OCI-LY1 (cell line): ENCODE measurements at regions not wholly inside any gene's neighbourhood (a gene's known extent, or its start where the extent isn't known, plus 50 kb on each side); places are given as distances from the start of the nearest gene placed in this dataset.

Source experiments
- H2AFZ ChIP-seq: fragments of 200-600 bp; sonication (generic), shearing (Covaris generic); 2 replicates; pipeline ENCODE4 v1.6.0; 2014; ENCODE audit warnings: antibody characterized with exemption, mild to moderate bottlenecking, low read length
- H3F3A ChIP-seq: fragments of 200-600 bp; sonication (generic), shearing (Covaris generic); 2 replicates; pipeline ENCODE4 v1.6.0; 2014; ENCODE audit warnings: mild to moderate bottlenecking, antibody characterized with exemption, low read length, moderate library complexity; ENCODE audit not compliant: insufficient read depth
- H3K27ac ChIP-seq: fragments of 200-600 bp; sonication (generic); 2 replicates; pipeline ENCODE4 v1.5.1; 2014; ENCODE audit warnings: low read length, mixed run types, mild to moderate bottlenecking, low read depth; ENCODE audit not compliant: poor library complexity, severe bottlenecking
- H3K27me3 ChIP-seq: fragments of 200-600 bp; sonication (generic); 2 replicates; pipeline ENCODE4 v1.6.0; 2014; ENCODE audit warnings: antibody characterized with exemption, mild to moderate bottlenecking, low read length, moderate library complexity; ENCODE audit not compliant: insufficient read depth
- H3K36me3 ChIP-seq: fragments of 200-600 bp; sonication (generic); 2 replicates; pipeline ENCODE4 v1.6.1; 2014; ENCODE audit warnings: mild to moderate bottlenecking, antibody characterized with exemption, low read length, moderate library complexity, mixed read lengths; ENCODE audit not compliant: insufficient read depth
- H3K4me1 ChIP-seq: fragments of 200-600 bp; sonication (generic); 2 replicates; pipeline ENCODE4 v1.5.1; 2014; ENCODE audit warnings: mild to moderate bottlenecking, low read length, moderate library complexity; ENCODE audit not compliant: insufficient read depth, severe bottlenecking
- H3K4me2 ChIP-seq: fragments of 200-600 bp; sonication (generic), shearing (Covaris generic); 2 replicates; pipeline ENCODE4 v1.6.1; 2014; ENCODE audit warnings: low read length
- H3K4me3 ChIP-seq: fragments of 200-600 bp; sonication (generic); 2 replicates; pipeline ENCODE4 v1.5.1; 2014; ENCODE audit warnings: low read length, low read depth, mild to moderate bottlenecking, mixed read lengths; ENCODE audit not compliant: poor library complexity, severe bottlenecking
- H3K79me2 ChIP-seq: fragments of 200-600 bp; shearing (Covaris generic); 2 replicates; pipeline ENCODE4 v1.6.1; 2016; ENCODE audit warnings: mixed run types, low read length, mixed read lengths; ENCODE audit not compliant: insufficient read depth
- H3K9ac ChIP-seq: fragments of 200-600 bp; sonication (generic), shearing (Covaris generic); 2 replicates; pipeline ENCODE4 v1.6.1; 2014; ENCODE audit warnings: mild to moderate bottlenecking, low read length, mixed read lengths
- H3K9me2 ChIP-seq: fragments of 200-600 bp; sonication (generic), shearing (Covaris generic); 2 replicates; pipeline ENCODE4 v1.6.1; 2014; ENCODE audit warnings: low read depth, mild to moderate bottlenecking, low read length, mixed read lengths
- H3K9me3 ChIP-seq: fragments of 200-600 bp; shearing (Covaris generic); 2 replicates; pipeline ENCODE4 v1.6.1; 2014; ENCODE audit warnings: low read length, mixed read lengths
- H4K20me1 ChIP-seq: fragments of 200-600 bp; sonication (generic), shearing (Covaris generic); 2 replicates; pipeline ENCODE4 v1.6.0; 2016; ENCODE audit warnings: mild to moderate bottlenecking, low read length; ENCODE audit not compliant: insufficient read depth
- EZH2 ChIP-seq: fragments of 200-600 bp; sonication (generic), shearing (Covaris generic); IDR thresholded peaks from 2 replicates; pipeline ENCODE4 v1.8.0; 2017; ENCODE audit warnings: borderline replicate concordance, mixed run types, mild to moderate bottlenecking, antibody characterized with exemption, low read length, moderate library complexity, mixed read lengths
- TF ChIP-seq, protein P1 (sequence below): fragments of 200-600 bp; sonication (generic), shearing (Covaris generic); IDR thresholded peaks from 2 replicates; pipeline ENCODE4 v1.5.1; 2017; ENCODE audit warnings: mild to moderate bottlenecking, antibody characterized with exemption, low read length, moderate library complexity, mixed read lengths

DNA sequence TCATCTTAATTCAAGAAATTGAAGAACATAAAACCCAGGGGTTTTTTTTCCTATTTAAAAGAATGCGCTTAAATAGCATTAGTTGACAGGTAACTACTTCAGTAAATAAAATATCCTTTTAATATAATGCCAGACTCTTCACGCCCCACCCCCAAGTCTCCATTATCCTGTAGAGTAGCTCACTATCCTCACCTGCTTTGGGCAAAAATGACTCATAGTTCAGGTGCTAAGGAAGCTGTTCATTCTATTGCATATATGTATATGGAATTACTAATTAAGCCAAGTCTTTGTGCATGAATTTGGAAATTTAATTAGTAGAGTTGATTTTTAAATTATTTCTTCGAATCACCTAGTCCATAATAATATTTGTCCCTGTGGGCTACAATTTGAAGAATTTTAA is 656.8 kb upstream of the ANKRD30A start:
- no peaks in the 10 kb centered on the region for H3K27me3 ChIP-seq
- no peaks in the 10 kb centered on the region for H3K4me1 ChIP-seq
- no peak overlapping the region for H3K27ac ChIP-seq
- TF ChIP-seq, protein P1, sequence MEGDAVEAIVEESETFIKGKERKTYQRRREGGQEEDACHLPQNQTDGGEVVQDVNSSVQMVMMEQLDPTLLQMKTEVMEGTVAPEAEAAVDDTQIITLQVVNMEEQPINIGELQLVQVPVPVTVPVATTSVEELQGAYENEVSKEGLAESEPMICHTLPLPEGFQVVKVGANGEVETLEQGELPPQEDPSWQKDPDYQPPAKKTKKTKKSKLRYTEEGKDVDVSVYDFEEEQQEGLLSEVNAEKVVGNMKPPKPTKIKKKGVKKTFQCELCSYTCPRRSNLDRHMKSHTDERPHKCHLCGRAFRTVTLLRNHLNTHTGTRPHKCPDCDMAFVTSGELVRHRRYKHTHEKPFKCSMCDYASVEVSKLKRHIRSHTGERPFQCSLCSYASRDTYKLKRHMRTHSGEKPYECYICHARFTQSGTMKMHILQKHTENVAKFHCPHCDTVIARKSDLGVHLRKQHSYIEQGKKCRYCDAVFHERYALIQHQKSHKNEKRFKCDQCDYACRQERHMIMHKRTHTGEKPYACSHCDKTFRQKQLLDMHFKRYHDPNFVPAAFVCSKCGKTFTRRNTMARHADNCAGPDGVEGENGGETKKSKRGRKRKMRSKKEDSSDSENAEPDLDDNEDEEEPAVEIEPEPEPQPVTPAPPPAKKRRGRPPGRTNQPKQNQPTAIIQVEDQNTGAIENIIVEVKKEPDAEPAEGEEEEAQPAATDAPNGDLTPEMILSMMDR: no peak
- no peak for TF ChIP-seq EZH2
- no peaks in the 10 kb centered on the region for H3K79me2 ChIP-seq
- no peaks in the 10 kb centered on the region for H4K20me1 ChIP-seq
- H3F3A ChIP-seq: no peaks in the 10 kb centered on the region
- H3K9me3 ChIP-seq: no peaks in the 10 kb centered on the region
- no peak overlapping the region for H3K9ac ChIP-seq
- no peak overlapping the region for H3K4me3 ChIP-seq
- no peaks in the 10 kb centered on the region for H3K9me2 ChIP-seq
- H3K36me3 ChIP-seq: no peaks in the 10 kb centered on the region
- no peak overlapping the region for H3K4me2 ChIP-seq
- H2AFZ ChIP-seq: no peak overlapping the region

- H3K9me3 ChIP-seq: no peaks in the 10 kb centered on the region
- no peaks in the 10 kb centered on the region for H3K27me3 ChIP-seq
- H3K36me3 ChIP-seq: no peaks in the 10 kb centered on the region
- H2AFZ ChIP-seq: no peak overlapping the region
- no peak overlapping the region for H3K9ac ChIP-seq
- H3K79me2 ChIP-seq: no peaks in the 10 kb centered on the region
- H4K20me1 ChIP-seq: no peaks in the 10 kb centered on the region
- no peak overlapping the region for H3K4me3 ChIP-seq
- no peak for TF ChIP-seq EZH2
- H3K4me1 ChIP-seq: no peaks in the 10 kb centered on the region
- H3K4me2 ChIP-seq: no peak overlapping the region
- no peak overlapping the region for H3K27ac ChIP-seq
- H3K9me2 ChIP-seq: no peaks in the 10 kb centered on the region
- no peaks in the 10 kb centered on the region for H3F3A ChIP-seq
These were observed 659.6 kb upstream of the ANKRD30A start for GRCh38 chr10:36465604-36466379.

GRCh38 chr10:36464291-36464690 is 661.1 kb upstream of the ANKRD30A start:
- TF ChIP-seq, protein P1: no peak
- no peak for TF ChIP-seq EZH2
- Histone ChIP-seq H3K27me3 (no peaks in the 10 kb centered on the region), H3K27ac (no peak overlapping the region)

GRCh38 chr10:36463390-36463789 is 662.0 kb upstream of the ANKRD30A start:
- Histone ChIP-seq H3K4me1 (no peaks in the 10 kb centered on the region), H3K36me3 (no peaks in the 10 kb centered on the region), H3K4me2 (no peak overlapping the region), H3K79me2 (no peaks in the 10 kb centered on the region), H3K9me2 (no peaks in the 10 kb centered on the region), H3K9me3 (no peaks in the 10 kb centered on the region), H3K27ac (no peak overlapping the region), H4K20me1 (no peaks in the 10 kb centered on the region), H2AFZ (no peak overlapping the region), H3F3A (no peaks in the 10 kb centered on the region), H3K27me3 (no peaks in the 10 kb centered on the region), H3K4me3 (no peak overlapping the region), H3K9ac (no peak overlapping the region)
- TF ChIP-seq, protein P1: no peak
- TF ChIP-seq EZH2: no peak

More at GRCh38 chr10:36464291-36464690, 661.1 kb upstream of the ANKRD30A start:
- no peak overlapping the region for H3K9ac ChIP-seq
- H3K36me3 ChIP-seq: no peaks in the 10 kb centered on the region
- no peaks in the 10 kb centered on the region for H3F3A ChIP-seq
- no peak overlapping the region for H3K4me2 ChIP-seq
- H3K4me3 ChIP-seq: no peak overlapping the region
- H3K9me3 ChIP-seq: no peaks in the 10 kb centered on the region
- no peaks in the 10 kb centered on the region for H3K9me2 ChIP-seq
- no peak overlapping the region for H2AFZ ChIP-seq
- H4K20me1 ChIP-seq: no peaks in the 10 kb centered on the region
- H3K4me1 ChIP-seq: no peaks in the 10 kb centered on the region
- no peaks in the 10 kb centered on the region for H3K79me2 ChIP-seq
